ENCODE measurements at regions not wholly inside any gene's neighbourhood (a gene's known extent, or its start where the extent isn't known, plus 50 kb on each side); places are given as distances from the start of the nearest gene placed in this dataset.

DNA sequence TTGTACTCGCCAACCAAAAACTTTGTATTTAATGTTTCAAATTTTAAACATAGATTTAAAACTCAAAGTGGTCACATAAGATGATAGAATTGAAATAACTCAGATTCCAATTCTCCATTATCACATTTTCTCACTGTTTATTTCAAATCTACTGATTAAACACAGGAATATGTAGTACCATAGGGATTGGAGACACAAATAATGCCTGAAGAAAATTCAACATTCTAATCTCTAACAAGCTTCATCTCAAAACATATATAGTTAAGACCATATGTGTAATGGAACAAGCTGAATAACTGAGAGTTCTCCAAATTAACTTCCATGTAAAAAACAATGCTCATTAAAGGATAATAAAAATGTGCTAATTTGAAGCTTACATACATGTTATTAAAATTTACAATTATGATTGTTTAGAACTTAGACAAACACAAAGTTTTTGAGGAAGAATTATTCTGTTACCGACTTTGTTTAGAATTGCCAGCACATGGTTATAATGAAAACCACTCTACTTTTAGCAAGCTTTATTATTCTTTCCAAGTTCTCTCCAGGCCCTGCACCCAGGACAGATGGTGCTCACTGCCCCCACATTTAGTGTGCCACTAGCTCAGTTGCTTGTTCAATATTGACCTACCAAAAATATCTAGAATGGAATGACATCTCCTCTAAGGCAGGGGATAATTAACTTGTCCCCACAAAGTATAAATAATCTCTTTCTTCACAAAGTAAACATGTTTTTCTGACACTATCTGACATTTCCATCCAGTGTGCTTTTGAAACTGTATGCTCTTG is 467.2 kb downstream of the TTLL7 start:
- Histone ChIP-seq H3K4me3 (no peak overlapping the region), H3K4me1 (no peaks in the 10 kb centered on the region), H3K27ac (no peak overlapping the region), H3K27me3 (ENCODE audit: low read depth) (no peaks in the 10 kb centered on the region), H3K9me3 (no peaks in the 10 kb centered on the region), H3K36me3 (no peaks in the 10 kb centered on the region)
- no peak for ATAC-seq
- TF ChIP-seq, protein P1, sequence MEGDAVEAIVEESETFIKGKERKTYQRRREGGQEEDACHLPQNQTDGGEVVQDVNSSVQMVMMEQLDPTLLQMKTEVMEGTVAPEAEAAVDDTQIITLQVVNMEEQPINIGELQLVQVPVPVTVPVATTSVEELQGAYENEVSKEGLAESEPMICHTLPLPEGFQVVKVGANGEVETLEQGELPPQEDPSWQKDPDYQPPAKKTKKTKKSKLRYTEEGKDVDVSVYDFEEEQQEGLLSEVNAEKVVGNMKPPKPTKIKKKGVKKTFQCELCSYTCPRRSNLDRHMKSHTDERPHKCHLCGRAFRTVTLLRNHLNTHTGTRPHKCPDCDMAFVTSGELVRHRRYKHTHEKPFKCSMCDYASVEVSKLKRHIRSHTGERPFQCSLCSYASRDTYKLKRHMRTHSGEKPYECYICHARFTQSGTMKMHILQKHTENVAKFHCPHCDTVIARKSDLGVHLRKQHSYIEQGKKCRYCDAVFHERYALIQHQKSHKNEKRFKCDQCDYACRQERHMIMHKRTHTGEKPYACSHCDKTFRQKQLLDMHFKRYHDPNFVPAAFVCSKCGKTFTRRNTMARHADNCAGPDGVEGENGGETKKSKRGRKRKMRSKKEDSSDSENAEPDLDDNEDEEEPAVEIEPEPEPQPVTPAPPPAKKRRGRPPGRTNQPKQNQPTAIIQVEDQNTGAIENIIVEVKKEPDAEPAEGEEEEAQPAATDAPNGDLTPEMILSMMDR (IDR thresholded peaks at IDR 0.05), result no peak
- intact Hi-C loops (cut with DNase I), result no loop called here
- no peak for DNase-seq

DNA sequence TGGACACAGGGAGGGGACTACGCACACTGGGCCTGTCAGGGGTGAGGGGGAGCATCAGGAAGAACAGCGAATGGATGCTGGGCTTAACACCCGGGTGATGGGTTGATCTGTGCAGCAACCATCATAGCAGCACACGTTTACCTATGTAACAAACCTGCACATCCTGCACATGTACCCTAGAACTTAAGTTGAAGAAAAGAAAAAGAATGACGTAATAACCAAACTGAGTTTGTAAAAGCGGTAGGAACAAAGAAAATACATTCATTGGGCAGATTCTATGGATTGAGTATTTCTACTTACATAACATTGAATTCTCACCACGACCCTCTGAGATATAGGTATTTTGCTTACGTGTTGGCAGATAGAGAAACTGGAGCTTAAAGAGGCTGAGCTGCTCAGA is 468.4 kb downstream of the TTLL7 start:
- H3K4me3 ChIP-seq, result no peak overlapping the region
- H3K27ac ChIP-seq, result no peak overlapping the region
- no peaks in the 10 kb centered on the region for H3K4me1 ChIP-seq
- no peaks in the 10 kb centered on the region for H3K36me3 ChIP-seq
- H3K27me3 ChIP-seq (ENCODE audit: low read depth), result no peaks in the 10 kb centered on the region
- no peaks in the 10 kb centered on the region for H3K9me3 ChIP-seq
- DNase-seq (no peak), ATAC-seq (no peak)
- TF ChIP-seq, protein P1 (IDR thresholded peaks at IDR 0.05), result no peak
- intact Hi-C loops (cut with DNase I), result no loop called here

DNA sequence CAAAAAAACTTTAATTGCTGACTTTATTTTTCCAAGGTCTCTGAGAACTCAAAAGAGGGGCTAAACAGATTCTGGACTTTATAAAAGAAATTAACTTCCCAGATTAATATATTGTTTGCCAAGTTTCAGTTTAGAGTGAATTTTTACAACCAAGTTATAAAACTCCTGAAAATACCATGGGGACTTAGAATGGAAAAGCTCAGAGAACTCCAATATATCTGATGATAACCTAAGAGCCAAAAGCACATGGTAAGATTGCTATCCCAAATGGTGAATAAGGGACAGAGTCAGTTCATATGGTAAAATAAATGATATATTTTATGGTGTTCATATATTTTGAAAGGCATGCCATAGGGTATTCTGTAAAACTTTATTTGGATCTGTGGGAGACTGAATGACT is 470.9 kb downstream of the TTLL7 start:
- H3K4me3 ChIP-seq, result no peak overlapping the region
- ATAC-seq, result no peak

DNA sequence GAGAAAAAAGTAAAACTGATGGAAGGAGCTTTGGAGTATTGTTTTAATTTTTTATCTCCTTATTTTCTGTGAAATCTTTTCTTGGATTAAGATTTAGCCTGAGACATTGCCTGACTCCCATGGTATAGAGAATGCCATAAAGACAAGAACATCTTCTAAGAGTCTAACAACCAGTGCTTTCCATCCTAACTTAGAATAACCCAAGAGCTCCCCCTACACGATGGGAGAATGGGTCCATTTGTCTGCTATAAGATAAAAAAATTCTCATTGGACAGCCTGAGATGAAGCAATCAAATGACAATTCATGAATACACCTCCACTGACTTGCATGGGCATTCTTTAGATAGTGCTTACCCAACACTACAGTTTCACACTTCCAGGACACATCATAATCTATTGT is 478.1 kb downstream of the TTLL7 start:
- Histone ChIP-seq H3K36me3 (no peaks in the 10 kb centered on the region), H3K9me3 (no peaks in the 10 kb centered on the region)
- intact Hi-C loops (cut with DNase I), result no loop called here

More for the DNA sequence above, 470.9 kb downstream of the TTLL7 start:
- no peak for DNase-seq
- Histone ChIP-seq H3K36me3 (no peaks in the 10 kb centered on the region), H3K9me3 (no peaks in the 10 kb centered on the region), H3K4me1 (no peaks in the 10 kb centered on the region), H3K27ac (no peak overlapping the region), H3K27me3 (ENCODE audit: low read depth) (no peaks in the 10 kb centered on the region)
- TF ChIP-seq, protein P1 (IDR thresholded peaks at IDR 0.05), result no peak
- intact Hi-C loops (cut with DNase I), result no loop called here

DNA sequence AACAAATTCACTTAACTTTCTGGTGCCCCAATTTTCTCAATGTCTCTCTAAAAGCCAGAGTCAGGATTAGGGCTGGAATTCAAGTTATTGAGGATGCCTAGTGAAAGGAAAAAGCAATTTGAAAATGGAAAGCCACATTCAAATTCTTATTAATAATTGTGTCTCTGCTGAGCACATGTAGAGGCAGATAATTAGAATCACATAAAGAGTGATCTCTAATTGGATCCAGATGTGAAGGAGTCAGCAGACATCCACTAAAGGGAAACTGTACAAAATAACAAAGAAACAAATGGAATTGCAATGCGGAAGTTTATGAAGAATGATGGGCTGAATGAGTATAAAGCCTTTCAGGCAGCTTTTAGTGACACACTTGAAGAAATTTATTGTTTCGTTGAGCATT is 482.6 kb downstream of the TTLL7 start:
- Histone ChIP-seq H3K9me3 (no peaks in the 10 kb centered on the region), H3K27me3 (ENCODE audit: low read depth) (no peaks in the 10 kb centered on the region), H3K4me3 (no peak overlapping the region), H3K36me3 (no peaks in the 10 kb centered on the region), H3K27ac (no peak overlapping the region), H3K4me1 (no peaks in the 10 kb centered on the region)
- ATAC-seq, result no peak
- no peak for DNase-seq
- intact Hi-C loops (cut with DNase I), result no loop called here
- TF ChIP-seq, protein P1 (IDR thresholded peaks at IDR 0.05), result no peak

More for the DNA sequence above, 478.1 kb downstream of the TTLL7 start:
- DNase-seq (no peak), ATAC-seq (no peak)
- Histone ChIP-seq H3K27ac (no peak overlapping the region), H3K4me3 (no peak overlapping the region), H3K4me1 (no peaks in the 10 kb centered on the region), H3K27me3 (ENCODE audit: low read depth) (no peaks in the 10 kb centered on the region)
- TF ChIP-seq, protein P1 (IDR thresholded peaks at IDR 0.05), result no peak
